ENCODE measurements at regions not wholly inside any gene's neighbourhood (a gene's known extent, or its start where the extent isn't known, plus 50 kb on each side); places are given as distances from the start of the nearest gene placed in this dataset.

DNA sequence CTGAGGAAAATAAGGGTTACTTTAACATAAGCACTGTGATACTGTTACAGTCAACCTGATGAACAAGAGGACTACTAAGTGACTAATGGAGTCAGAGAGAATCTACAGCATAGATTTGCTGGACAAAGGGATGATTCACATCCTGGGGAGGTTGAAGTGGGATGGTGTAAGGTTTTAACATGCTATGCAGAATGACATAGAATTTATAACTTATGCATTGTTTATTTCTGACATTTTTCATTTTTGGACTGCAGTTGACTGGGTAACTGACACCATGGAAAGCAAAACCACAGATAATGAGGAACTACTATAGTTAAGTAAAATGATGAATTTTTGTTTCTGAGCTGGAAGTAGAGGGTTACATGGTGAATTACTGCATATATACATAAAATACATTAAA, 389.2 kb downstream of the MAT2B start (continued):
- TF ChIP-seq, protein P1, sequence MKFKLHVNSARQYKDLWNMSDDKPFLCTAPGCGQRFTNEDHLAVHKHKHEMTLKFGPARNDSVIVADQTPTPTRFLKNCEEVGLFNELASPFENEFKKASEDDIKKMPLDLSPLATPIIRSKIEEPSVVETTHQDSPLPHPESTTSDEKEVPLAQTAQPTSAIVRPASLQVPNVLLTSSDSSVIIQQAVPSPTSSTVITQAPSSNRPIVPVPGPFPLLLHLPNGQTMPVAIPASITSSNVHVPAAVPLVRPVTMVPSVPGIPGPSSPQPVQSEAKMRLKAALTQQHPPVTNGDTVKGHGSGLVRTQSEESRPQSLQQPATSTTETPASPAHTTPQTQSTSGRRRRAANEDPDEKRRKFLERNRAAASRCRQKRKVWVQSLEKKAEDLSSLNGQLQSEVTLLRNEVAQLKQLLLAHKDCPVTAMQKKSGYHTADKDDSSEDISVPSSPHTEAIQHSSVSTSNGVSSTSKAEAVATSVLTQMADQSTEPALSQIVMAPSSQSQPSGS (IDR thresholded peaks at IDR 0.05; ENCODE audit: low read length) = no peak
- TF ChIP-seq ASH2L (IDR thresholded peaks at IDR 0.05; ENCODE audit: borderline replicate concordance, low read depth) = no peak
- no peak for TF ChIP-seq PML (IDR thresholded peaks at IDR 0.05; ENCODE audit: low read length)
- no peak for TF ChIP-seq SREBF2 (IDR thresholded peaks at IDR 0.05; ENCODE audit: low read length)
- TF ChIP-seq, protein P2, sequence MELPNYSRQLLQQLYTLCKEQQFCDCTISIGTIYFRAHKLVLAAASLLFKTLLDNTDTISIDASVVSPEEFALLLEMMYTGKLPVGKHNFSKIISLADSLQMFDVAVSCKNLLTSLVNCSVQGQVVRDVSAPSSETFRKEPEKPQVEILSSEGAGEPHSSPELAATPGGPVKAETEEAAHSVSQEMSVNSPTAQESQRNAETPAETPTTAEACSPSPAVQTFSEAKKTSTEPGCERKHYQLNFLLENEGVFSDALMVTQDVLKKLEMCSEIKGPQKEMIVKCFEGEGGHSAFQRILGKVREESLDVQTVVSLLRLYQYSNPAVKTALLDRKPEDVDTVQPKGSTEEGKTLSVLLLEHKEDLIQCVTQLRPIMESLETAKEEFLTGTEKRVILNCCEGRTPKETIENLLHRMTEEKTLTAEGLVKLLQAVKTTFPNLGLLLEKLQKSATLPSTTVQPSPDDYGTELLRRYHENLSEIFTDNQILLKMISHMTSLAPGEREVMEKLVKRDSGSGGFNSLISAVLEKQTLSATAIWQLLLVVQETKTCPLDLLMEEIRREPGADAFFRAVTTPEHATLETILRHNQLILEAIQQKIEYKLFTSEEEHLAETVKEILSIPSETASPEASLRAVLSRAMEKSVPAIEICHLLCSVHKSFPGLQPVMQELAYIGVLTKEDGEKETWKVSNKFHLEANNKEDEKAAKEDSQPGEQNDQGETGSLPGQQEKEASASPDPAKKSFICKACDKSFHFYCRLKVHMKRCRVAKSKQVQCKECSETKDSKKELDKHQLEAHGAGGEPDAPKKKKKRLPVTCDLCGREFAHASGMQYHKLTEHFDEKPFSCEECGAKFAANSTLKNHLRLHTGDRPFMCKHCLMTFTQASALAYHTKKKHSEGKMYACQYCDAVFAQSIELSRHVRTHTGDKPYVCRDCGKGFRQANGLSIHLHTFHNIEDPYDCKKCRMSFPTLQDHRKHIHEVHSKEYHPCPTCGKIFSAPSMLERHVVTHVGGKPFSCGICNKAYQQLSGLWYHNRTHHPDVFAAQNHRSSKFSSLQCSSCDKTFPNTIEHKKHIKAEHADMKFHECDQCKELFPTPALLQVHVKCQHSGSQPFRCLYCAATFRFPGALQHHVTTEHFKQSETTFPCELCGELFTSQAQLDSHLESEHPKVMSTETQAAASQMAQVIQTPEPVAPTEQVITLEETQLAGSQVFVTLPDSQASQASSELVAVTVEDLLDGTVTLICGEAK (IDR thresholded peaks at IDR 0.05; ENCODE audit: borderline replicate concordance) = no peak
- TF ChIP-seq IRF4 (IDR thresholded peaks at IDR 0.05; ENCODE audit: low read depth, low read length) = no peak
- no peak for TF ChIP-seq KAT2A (conservative IDR thresholded peaks at IDR 0.05; ENCODE audit: control insufficient read depth, low read depth, low read length)

DNA sequence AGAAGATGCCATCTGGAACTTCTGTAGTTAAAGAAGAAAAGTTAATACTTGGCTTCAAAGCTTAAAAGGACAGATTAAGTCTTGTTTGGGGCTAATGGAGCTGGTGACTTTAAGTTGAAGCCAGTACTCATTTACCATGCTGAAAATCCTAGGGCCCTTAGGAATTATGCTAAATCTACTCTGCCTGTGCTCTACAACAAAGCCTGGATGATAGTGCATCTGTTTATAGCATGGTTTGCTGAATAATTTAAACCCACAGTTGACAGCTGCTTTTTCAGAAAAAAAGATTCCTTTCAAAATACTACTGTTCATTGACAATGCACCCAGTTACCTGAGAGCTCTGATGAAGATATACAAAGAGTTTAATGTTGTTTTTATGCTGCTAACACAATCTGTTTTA, 393.5 kb downstream of the MAT2B start:
- Histone ChIP-seq H3K9ac (ENCODE audit: control insufficient read depth, insufficient read depth, low read length) (no peak overlapping the region), H4K20me1 (ENCODE audit: control insufficient read depth, insufficient read depth) (no peaks in the 10 kb centered on the region), H3K27ac (ENCODE audit: control insufficient read depth, insufficient read depth) (no peak overlapping the region), H2AFZ (ENCODE audit: control insufficient read depth, low read depth, low read length) (no peak overlapping the region), H3K4me1 (ENCODE audit: control insufficient read depth, insufficient read depth, low read length) (no peaks in the 10 kb centered on the region), H3K4me2 (ENCODE audit: control insufficient read depth, insufficient read depth) (no peak overlapping the region), H3K9me3 (replicated peaks; ENCODE audit: control insufficient read depth, insufficient read depth, low read length) (no peaks in the 10 kb centered on the region), H3K79me2 (ENCODE audit: control insufficient read depth, insufficient read depth, low read length) (no peaks in the 10 kb centered on the region), H3K36me3 (ENCODE audit: control insufficient read depth in 2 of 2, insufficient read depth in 2 of 2, low read length in 1 of 2) (no peaks in the 10 kb centered on the region), H3K27me3 (replicated peaks in 1 of 2; ENCODE audit: control insufficient read depth in 2 of 2, insufficient read depth in 2 of 2, low read length in 1 of 2) (no peaks in the 10 kb centered on the region), H3K4me3 (no peak overlapping the region)
- in situ Hi-C loops (cut with MboI) = no loop called here
- DNase-seq (ENCODE audit: low read depth, low spot score) = no peak
- FAIRE-seq = no peak
- RAD21 ChIA-PET (ENCODE audit: unreplicated experiment) = interaction anchor here (0.6 to 1.3 kb wide), 4 partner anchors 11 to 202 kb away, joined by 3 to 4 read pairs (median 3); no protein-coding TSS in a partner anchor
- SMC1A ChIA-PET (ENCODE audit: uncharacterized antibody, unreplicated experiment) = interaction anchor here (0.8 to 1.5 kb wide), 4 partner anchors 15 to 86 kb away, joined by 3 to 4 read pairs (median 3); no protein-coding TSS in a partner anchor
- POLR2A ChIA-PET = interaction anchor here (0.7 kb wide), 1 partner anchor 777 kb away, joined by 3 read pairs; no protein-coding TSS in a partner anchor
- CTCF ChIA-PET = interaction anchor here (1.0 kb wide), 1 partner anchor 23 kb away, joined by 3 read pairs; no protein-coding TSS in a partner anchor
- intact Hi-C loops (cut with micrococcal nuclease; ENCODE audit: unreplicated experiment) = no loop called here
- no TSS peak for BruUV-seq (replicated peaks)
- ATAC-seq = no peak
- TF ChIP-seq BRCA1 (IDR thresholded peaks at IDR 0.05; ENCODE audit: low read depth, low read length) = no peak
- no peak for TF ChIP-seq POU2F2 (IDR thresholded peaks at IDR 0.05; ENCODE audit: borderline replicate concordance, low read depth, low read length)
- TF ChIP-seq IKZF2 (IDR thresholded peaks at IDR 0.05) = no peak
- TF ChIP-seq, protein P3, sequence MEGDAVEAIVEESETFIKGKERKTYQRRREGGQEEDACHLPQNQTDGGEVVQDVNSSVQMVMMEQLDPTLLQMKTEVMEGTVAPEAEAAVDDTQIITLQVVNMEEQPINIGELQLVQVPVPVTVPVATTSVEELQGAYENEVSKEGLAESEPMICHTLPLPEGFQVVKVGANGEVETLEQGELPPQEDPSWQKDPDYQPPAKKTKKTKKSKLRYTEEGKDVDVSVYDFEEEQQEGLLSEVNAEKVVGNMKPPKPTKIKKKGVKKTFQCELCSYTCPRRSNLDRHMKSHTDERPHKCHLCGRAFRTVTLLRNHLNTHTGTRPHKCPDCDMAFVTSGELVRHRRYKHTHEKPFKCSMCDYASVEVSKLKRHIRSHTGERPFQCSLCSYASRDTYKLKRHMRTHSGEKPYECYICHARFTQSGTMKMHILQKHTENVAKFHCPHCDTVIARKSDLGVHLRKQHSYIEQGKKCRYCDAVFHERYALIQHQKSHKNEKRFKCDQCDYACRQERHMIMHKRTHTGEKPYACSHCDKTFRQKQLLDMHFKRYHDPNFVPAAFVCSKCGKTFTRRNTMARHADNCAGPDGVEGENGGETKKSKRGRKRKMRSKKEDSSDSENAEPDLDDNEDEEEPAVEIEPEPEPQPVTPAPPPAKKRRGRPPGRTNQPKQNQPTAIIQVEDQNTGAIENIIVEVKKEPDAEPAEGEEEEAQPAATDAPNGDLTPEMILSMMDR (IDR thresholded peaks at IDR 0.05 in 2 of 3, conservative IDR thresholded peaks at IDR 0.05 in 1 of 3; ENCODE audit: control insufficient read depth in 2 of 3, extremely low read depth in 1 of 3, insufficient read depth in 1 of 3, low read depth in 3 of 3, low read length in 3 of 3) = no peak
- TF ChIP-seq CREM (IDR thresholded peaks at IDR 0.05; ENCODE audit: low read depth) = no peak
- no peak for TF ChIP-seq ETV6 (conservative IDR thresholded peaks at IDR 0.05 in 1 of 2, IDR thresholded peaks at IDR 0.05 in 1 of 2; ENCODE audit: borderline replicate concordance in 1 of 2, low read depth in 1 of 2)
- TF ChIP-seq NRF1 (conservative IDR thresholded peaks at IDR 0.05; ENCODE audit: low read depth, low read length) = no peak
- no peak for TF ChIP-seq ZNF622 (IDR thresholded peaks at IDR 0.05)

All from GM12878 (cell line).